HepG2 (cell line): ENCODE measurements at regions not wholly inside any gene's neighbourhood (a gene's known extent, or its start where the extent isn't known, plus 50 kb on each side); places are given as distances from the start of the nearest gene placed in this dataset.

ENCODE experiments used
- ATAC-seq: fragments of 200-7000 bp; cut with Tn5 transposase; 3 replicates; pipeline ENCODE4 v1.9.1; 2020; ENCODE audit warnings: mild to moderate bottlenecking, moderate library complexity
- BruUV-seq: library from RNA; stranded (reverse); fragments of 400-500 nt; replicated peaks from 2 replicates; lab custom pipeline; 2021; lab: Mats Ljungman, UMichigan
- CTCF ChIA-PET: fragments of 300-600 bp; formaldehyde crosslinking; extraction: SDS; loops from one replicate; lab custom pipeline; 2021; ENCODE audit warnings: low total read pairs, inconsistent platforms, low intra/inter-chr PET ratio; lab: Yijun Ruan, JAX
- POLR2A ChIA-PET: fragments of 350-600 bp; sonication (Branson Sonifier 250); formaldehyde crosslinking; loops from one replicate; lab custom pipeline; 2020; ENCODE audit warnings: antibody characterized with exemption, inconsistent platforms; lab: Yijun Ruan, JAX
- DNase-seq: peaks from one replicate; pipeline ENCODE4 v3.0.0-alpha.2; 2015; ENCODE audit warnings: low spot score
- FAIRE-seq: peaks from 3 replicates; lab custom pipeline; 2011; peaks lifted over from hg19 to GRCh38; lab: Jason Lieb, UNC
- H2AFZ ChIP-seq: one replicate; pipeline ENCODE4 v1.6.1; 2011; ENCODE audit warnings: low read length, inconsistent platforms
- H3K27ac ChIP-seq: fragments of 300-600 bp; 3 replicates; pipeline ENCODE4 v1.8.0; 2011; ENCODE audit warnings: mixed run types, mild to moderate bottlenecking, mixed read lengths, low read length, inconsistent platforms; ENCODE audit not compliant: insufficient read depth; ENCODE audit errors: extremely low read length
- H3K27me3 ChIP-seq, 2 experiments: fragments of 200-600 bp in 1 of 2; 2 replicates in 1 of 2; 3 replicates in 1 of 2; pipeline versions ENCODE4 v1.6.0 to v1.8.0; 2011; ENCODE audit warnings: low read length in 2 of 2, mild to moderate bottlenecking in 2 of 2, moderate library complexity in 2 of 2, inconsistent platforms in 1 of 2; ENCODE audit not compliant: insufficient read depth in 2 of 2, control insufficient read depth in 1 of 2
- H3K36me3 ChIP-seq, 2 experiments: fragments of 200-600 bp in 1 of 2; replicated peaks in 1 of 2; 2 replicates in 1 of 2; 3 replicates in 1 of 2; pipeline versions ENCODE4 v1.5.1 to v1.8.0; 2011; ENCODE audit warnings: low read length in 2 of 2, inconsistent platforms in 1 of 2; ENCODE audit not compliant: insufficient read depth in 2 of 2, control insufficient read depth in 1 of 2
- H3K4me1 ChIP-seq: 2 replicates; pipeline ENCODE4 v1.5.1; 2012; ENCODE audit warnings: low read length, inconsistent platforms; ENCODE audit not compliant: insufficient read depth
- H3K4me2 ChIP-seq: 2 replicates; pipeline ENCODE4 v1.6.0; 2011; ENCODE audit warnings: low read depth, low read length, inconsistent platforms
- H3K4me3 ChIP-seq, 3 experiments: fragments of 200-600 bp in 1 of 3; sonication (generic), shearing (Covaris generic) in 1 of 3; replicated peaks in 1 of 3; 2 replicates each; pipeline ENCODE4 v1.5.1; 2011 to 2016; ENCODE audit warnings: low read length in 3 of 3, inconsistent platforms in 2 of 3, low read depth in 2 of 3, mild to moderate bottlenecking in 2 of 3, control low read depth in 1 of 3, mixed read lengths in 1 of 3; ENCODE audit not compliant: insufficient read depth in 1 of 3
- H3K79me2 ChIP-seq: one replicate; pipeline ENCODE4 v1.6.1; 2011; ENCODE audit warnings: low read length, inconsistent platforms; ENCODE audit not compliant: insufficient read depth
- H3K9ac ChIP-seq: 2 replicates; pipeline ENCODE4 v1.6.0; 2011; ENCODE audit warnings: mild to moderate bottlenecking, low read depth, low read length, inconsistent platforms; ENCODE audit not compliant: insufficient read depth
- H3K9me3 ChIP-seq: 2 replicates; pipeline ENCODE4 v1.5.1; 2012; ENCODE audit warnings: mild to moderate bottlenecking, low read length
- H4K20me1 ChIP-seq: 2 replicates; pipeline ENCODE4 v1.6.0; 2011; ENCODE audit warnings: inconsistent platforms, mild to moderate bottlenecking, low read length, moderate library complexity; ENCODE audit not compliant: insufficient read depth
- FOSL1 ChIP-seq: sonication (generic); formaldehyde crosslinking; IDR thresholded peaks from 2 replicates; pipeline ENCODE4 v1.9.0; 2021; ENCODE audit warnings: missing genetic modification reagents, borderline replicate concordance
- GZF1 ChIP-seq: sonication (generic); formaldehyde crosslinking; IDR thresholded peaks from 2 replicates; pipeline ENCODE4 v1.5.1; 2020; ENCODE audit warnings: mild to moderate bottlenecking, missing genetic modification reagents
- HDAC2 ChIP-seq: sonication (generic); formaldehyde crosslinking; IDR thresholded peaks from 2 replicates; pipeline ENCODE4 v1.4.0; 2020; ENCODE audit warnings: missing genetic modification reagents
- NFKBIZ ChIP-seq: IDR thresholded peaks from 2 replicates; pipeline ENCODE4 v1.6.1; 2018; ENCODE audit warnings: missing genetic modification reagents, missing compliant biosample characterization
- REXO4 ChIP-seq: sonication (generic); formaldehyde crosslinking; IDR thresholded peaks from 2 replicates; pipeline ENCODE4 v1.8.0; 2022; ENCODE audit warnings: missing genetic modification reagents, mild to moderate bottlenecking, borderline replicate concordance
- SRSF4 ChIP-seq: fragments of 200-400 bp; formaldehyde crosslinking; IDR thresholded peaks from one replicate; pipeline ENCODE4 v1.6.1; 2018; ENCODE audit warnings: mild to moderate bottlenecking, low read depth, low read length, moderate library complexity; ENCODE audit not compliant: poor library complexity, severe bottlenecking
- TEF ChIP-seq: sonication (generic); formaldehyde crosslinking; IDR thresholded peaks from 2 replicates; pipeline ENCODE4 v1.5.0; 2020; ENCODE audit warnings: missing genetic modification reagents
- ZBTB38 ChIP-seq: sonication (generic); formaldehyde crosslinking; IDR thresholded peaks from 2 replicates; pipeline ENCODE4 v1.5.1; 2020; ENCODE audit warnings: mild to moderate bottlenecking, missing genetic modification reagents
- ZFP36L2 ChIP-seq: sonication (generic); formaldehyde crosslinking; IDR thresholded peaks from 2 replicates; pipeline ENCODE4 v1.4.0; 2020; ENCODE audit warnings: missing genetic modification reagents
- ZNF142 ChIP-seq: sonication (generic); formaldehyde crosslinking; IDR thresholded peaks from 2 replicates; pipeline ENCODE4 v1.4.0; 2020; ENCODE audit warnings: missing genetic modification reagents
- ZNF572 ChIP-seq: sonication (generic); formaldehyde crosslinking; IDR thresholded peaks from 2 replicates; pipeline ENCODE4 v1.5.1; 2020; ENCODE audit warnings: mild to moderate bottlenecking, missing genetic modification reagents
- ZNF7 ChIP-seq: IDR thresholded peaks from 2 replicates; pipeline ENCODE4 v1.6.1; 2016; ENCODE audit warnings: missing biosample characterization, missing genetic modification reagents
- ZNF792 ChIP-seq: IDR thresholded peaks from 2 replicates; pipeline ENCODE4 v1.6.1; 2016
- ZNF878 ChIP-seq: sonication (generic); formaldehyde crosslinking; IDR thresholded peaks from 2 replicates; pipeline ENCODE4 v1.8.1; 2023; ENCODE audit warnings: mild to moderate bottlenecking, missing genetic modification reagents, moderate library complexity
- WGBS: methylation state at CpG from one replicate; pipeline ENCODE4 v1.1.6; 2017; ENCODE audit warnings: low lambda C conversion rate; 5-methylcytosine and 5-hydroxymethylcytosine counted together
- in situ Hi-C: cut with HindIII; loops from 2 replicates; pipeline ENCODE4 v1.10.0; 2017; ENCODE audit warnings: low pct_unique_long_range_greater_than_20kb; ENCODE audit not compliant: extremely low pct_ligation_motif_present
- intact Hi-C: fragments of 100-400 bp; cut with micrococcal nuclease; formaldehyde crosslinking; loops from one replicate; pipeline ENCODE4 v1.10.0; 2022; ENCODE audit not compliant: unreplicated experiment

- TF ChIP-seq ZNF142 (CRISPR knock-in tag): no peak
- TF ChIP-seq TEF (CRISPR knock-in tag): no peak
- TF ChIP-seq ZNF7 (CRISPR knock-in tag): no peak
- no peak for TF ChIP-seq FOSL1 (CRISPR knock-in tag)
- no peak for TF ChIP-seq ZNF572 (CRISPR knock-in tag)
These were observed 146.7 kb downstream of the RPIA start (continued) for GRCh38 chr2:88838165-88838635.

GRCh38 chr2:88841224-88841929, 149.9 kb downstream of the RPIA start:
- FAIRE-seq (no peak), DNase-seq (no peak), ATAC-seq (no peak)
- no peaks in the 10 kb centered on the region for H3K4me1 ChIP-seq
- no peaks in the 10 kb centered on the region for H4K20me1 ChIP-seq
- H3K27ac ChIP-seq: no peak overlapping the region
- H3K79me2 ChIP-seq: no peaks in the 10 kb centered on the region
- no peaks in the 10 kb centered on the region; a peak in 2 of 5 replicates for H3K27me3 ChIP-seq
- intact Hi-C loops (no loop called here), in situ Hi-C loops (no loop called here)
- no peak overlapping the region for H2AFZ ChIP-seq
- ChIA-PET POLR2A (no interaction called here), CTCF (no interaction called here)
- no peaks in the 10 kb centered on the region for H3K36me3 ChIP-seq
- H3K4me2 ChIP-seq: no peak overlapping the region
- TF ChIP-seq ZNF878 (CRISPR knock-in tag) (no peak), ZNF792 (CRISPR knock-in tag) (no peak), ZFP36L2 (CRISPR knock-in tag) (no peak), REXO4 (CRISPR knock-in tag) (no peak), ZBTB38 (CRISPR knock-in tag) (no peak), SRSF4 (no peak), GZF1 (no peak), HDAC2 (CRISPR knock-in tag) (no peak), NFKBIZ (CRISPR knock-in tag) (no peak)
- no peaks in the 10 kb centered on the region for H3K9me3 ChIP-seq
- no TSS peak for BruUV-seq
- 7% methylated on average over 8 of the region's 8 CpGs for WGBS
- no peak overlapping the region for H3K4me3 ChIP-seq
- no peak overlapping the region for H3K9ac ChIP-seq
